Activated naive CD4-positive, alpha-beta T cell treated with anti-CD3 and anti-CD28 coated beads, Interleukin-2, amount 10 ng/mL, durations not matched to agents 7 days and 5 days (primary cell): ENCODE measurements at regions not wholly inside any gene's neighbourhood (a gene's known extent, or its start where the extent isn't known, plus 50 kb on each side); places are given as distances from the start of the nearest gene placed in this dataset.

ENCODE experiments used
- CTCF ChIA-PET: fragments of 350-600 bp; sonication (Branson Sonifier 250); formaldehyde crosslinking; loops from one replicate; lab custom pipeline; 2021; ENCODE audit warnings: antibody characterized with exemption; lab: Charles Lee
- DNase-seq: peaks from one replicate; pipeline ENCODE4 v3.0.0-alpha.2; 2020
- H3K27ac Mint-ChIP-seq: one replicate; pipeline ENCODE4 v1.8.0; 2021; ENCODE audit warnings: mild to moderate bottlenecking, moderate library complexity, mixed read lengths
- H3K27me3 Mint-ChIP-seq: one replicate; pipeline ENCODE4 v1.8.0; 2021; ENCODE audit warnings: mild to moderate bottlenecking, mixed read lengths
- H3K36me3 Mint-ChIP-seq: one replicate; pipeline ENCODE4 v1.8.0; 2021; ENCODE audit warnings: mixed read lengths
- H3K4me1 Mint-ChIP-seq: one replicate; pipeline ENCODE4 v1.8.0; 2021; ENCODE audit warnings: mixed read lengths
- H3K4me3 Mint-ChIP-seq: one replicate; pipeline ENCODE4 v1.8.0; 2021; ENCODE audit warnings: mild to moderate bottlenecking, moderate library complexity, mixed read lengths
- H3K9me3 Mint-ChIP-seq: one replicate; pipeline ENCODE4 v1.8.0; 2021; ENCODE audit warnings: mixed read lengths

- no peaks in the 10 kb centered on the region for H3K9me3 Mint-ChIP-seq
- H3K4me3 Mint-ChIP-seq = no peak overlapping the region
- peaks cover 12% of the 10 kb centered on the region for H3K27me3 Mint-ChIP-seq
- no peak for DNase-seq
- H3K27ac Mint-ChIP-seq = no peak overlapping the region
- no peaks in the 10 kb centered on the region for H3K4me1 Mint-ChIP-seq
- no peaks in the 10 kb centered on the region for H3K36me3 Mint-ChIP-seq
- CTCF ChIA-PET = no interaction called here
These were observed 132.6 kb upstream of the TMEM161B start for GRCh38 chr5:88401228-88401627.

GRCh38 chr5:88399561-88399960 is 130.9 kb upstream of the TMEM161B start:
- Mint-ChIP-seq H3K9me3 (no peaks in the 10 kb centered on the region), H3K27ac (no peak overlapping the region), H3K4me1 (no peaks in the 10 kb centered on the region), H3K27me3 (peaks cover 12% of the 10 kb centered on the region), H3K4me3 (no peak overlapping the region), H3K36me3 (no peaks in the 10 kb centered on the region)
- DNase-seq = no peak
- CTCF ChIA-PET = no interaction called here

GRCh38 chr5:88398316-88398715 is 129.7 kb upstream of the TMEM161B start:
- Mint-ChIP-seq H3K27ac (no peak overlapping the region), H3K4me1 (no peaks in the 10 kb centered on the region), H3K4me3 (no peak overlapping the region), H3K9me3 (no peaks in the 10 kb centered on the region), H3K36me3 (no peaks in the 10 kb centered on the region), H3K27me3 (peaks cover 12% of the 10 kb centered on the region)
- no peak for DNase-seq
- CTCF ChIA-PET = no interaction called here

- Mint-ChIP-seq H3K27ac (no peak overlapping the region), H3K4me3 (no peak overlapping the region), H3K9me3 (no peaks in the 10 kb centered on the region), H3K36me3 (no peaks in the 10 kb centered on the region), H3K27me3 (peaks cover 12% of the 10 kb centered on the region), H3K4me1 (no peaks in the 10 kb centered on the region)
- CTCF ChIA-PET = no interaction called here
- no peak for DNase-seq
These were observed 128.2 kb upstream of the TMEM161B start for GRCh38 chr5:88396751-88397281.

- H3K9me3 Mint-ChIP-seq = no peaks in the 10 kb centered on the region
- H3K36me3 Mint-ChIP-seq = no peaks in the 10 kb centered on the region
- DNase-seq = no peak
- CTCF ChIA-PET = no interaction called here
- H3K4me1 Mint-ChIP-seq = no peaks in the 10 kb centered on the region
- no peak overlapping the region for H3K4me3 Mint-ChIP-seq
- peaks cover 12% of the 10 kb centered on the region for H3K27me3 Mint-ChIP-seq
- H3K27ac Mint-ChIP-seq = no peak overlapping the region
These were observed 127.4 kb upstream of the TMEM161B start for GRCh38 chr5:88396000-88396535.

- DNase-seq = no peak
- Mint-ChIP-seq H3K4me1 (no peaks in the 10 kb centered on the region), H3K27ac (no peak overlapping the region), H3K9me3 (no peaks in the 10 kb centered on the region), H3K27me3 (peaks cover 12% of the 10 kb centered on the region), H3K36me3 (no peaks in the 10 kb centered on the region), H3K4me3 (no peak overlapping the region)
- CTCF ChIA-PET = no interaction called here
These were observed 126.6 kb upstream of the TMEM161B start for GRCh38 chr5:88395264-88395663.

- CTCF ChIA-PET = no interaction called here
- Mint-ChIP-seq H3K27ac (no peak overlapping the region), H3K27me3 (peaks cover 12% of the 10 kb centered on the region), H3K4me3 (no peak overlapping the region), H3K9me3 (no peaks in the 10 kb centered on the region), H3K4me1 (no peaks in the 10 kb centered on the region), H3K36me3 (no peaks in the 10 kb centered on the region)
- DNase-seq = no peak
These were observed 126.0 kb upstream of the TMEM161B start for GRCh38 chr5:88394536-88395175.

- Mint-ChIP-seq H3K4me3 (no peak overlapping the region), H3K4me1 (no peaks in the 10 kb centered on the region), H3K27ac (no peak overlapping the region), H3K36me3 (no peaks in the 10 kb centered on the region), H3K27me3 (peaks cover 12% of the 10 kb centered on the region), H3K9me3 (no peaks in the 10 kb centered on the region)
- CTCF ChIA-PET = no interaction called here
- DNase-seq = no peak
These were observed 125.3 kb upstream of the TMEM161B start for GRCh38 chr5:88393716-88394535.

- no peaks in the 10 kb centered on the region for H3K36me3 Mint-ChIP-seq
- H3K9me3 Mint-ChIP-seq = no peaks in the 10 kb centered on the region
- no peak for DNase-seq
- CTCF ChIA-PET = no interaction called here
- no peaks in the 10 kb centered on the region for H3K4me1 Mint-ChIP-seq
- peaks cover 8% of the 10 kb centered on the region for H3K27me3 Mint-ChIP-seq
- H3K27ac Mint-ChIP-seq = no peak overlapping the region
- no peak overlapping the region for H3K4me3 Mint-ChIP-seq
These were observed 124.4 kb upstream of the TMEM161B start for GRCh38 chr5:88393042-88393441.

- no peaks in the 10 kb centered on the region for H3K4me1 Mint-ChIP-seq
- DNase-seq = no peak
- H3K9me3 Mint-ChIP-seq = no peaks in the 10 kb centered on the region
- no peak overlapping the region for H3K4me3 Mint-ChIP-seq
- H3K27ac Mint-ChIP-seq = no peak overlapping the region
- H3K36me3 Mint-ChIP-seq = no peaks in the 10 kb centered on the region
- CTCF ChIA-PET = no interaction called here
- H3K27me3 Mint-ChIP-seq = no peaks in the 10 kb centered on the region
These were observed 123.3 kb upstream of the TMEM161B start for GRCh38 chr5:88391991-88392390.

GRCh38 chr5:88391116-88391515 is 122.5 kb upstream of the TMEM161B start:
- Mint-ChIP-seq H3K9me3 (no peaks in the 10 kb centered on the region), H3K27ac (no peak overlapping the region), H3K27me3 (no peaks in the 10 kb centered on the region), H3K4me3 (no peak overlapping the region), H3K36me3 (no peaks in the 10 kb centered on the region), H3K4me1 (no peaks in the 10 kb centered on the region)
- CTCF ChIA-PET = no interaction called here
- DNase-seq = no peak

- H3K9me3 Mint-ChIP-seq = no peaks in the 10 kb centered on the region
- no peaks in the 10 kb centered on the region for H3K4me1 Mint-ChIP-seq
- no peak for DNase-seq
- CTCF ChIA-PET = no interaction called here
- no peaks in the 10 kb centered on the region for H3K27me3 Mint-ChIP-seq
- H3K36me3 Mint-ChIP-seq = no peaks in the 10 kb centered on the region
- no peak overlapping the region for H3K27ac Mint-ChIP-seq
- no peak overlapping the region for H3K4me3 Mint-ChIP-seq
These were observed 121.8 kb upstream of the TMEM161B start for GRCh38 chr5:88390481-88390880.

- no peaks in the 10 kb centered on the region for H3K27me3 Mint-ChIP-seq
- H3K27ac Mint-ChIP-seq = no peak overlapping the region
- DNase-seq = no peak
- no peaks in the 10 kb centered on the region for H3K9me3 Mint-ChIP-seq
- H3K4me1 Mint-ChIP-seq = no peaks in the 10 kb centered on the region
- CTCF ChIA-PET = no interaction called here
- no peaks in the 10 kb centered on the region for H3K36me3 Mint-ChIP-seq
- no peak overlapping the region for H3K4me3 Mint-ChIP-seq
These were observed 121.4 kb upstream of the TMEM161B start for GRCh38 chr5:88390096-88390441.

GRCh38 chr5:88389338-88390095 is 120.9 kb upstream of the TMEM161B start:
- H3K9me3 Mint-ChIP-seq = no peaks in the 10 kb centered on the region
- H3K4me1 Mint-ChIP-seq = no peaks in the 10 kb centered on the region
- H3K27me3 Mint-ChIP-seq = no peaks in the 10 kb centered on the region
- DNase-seq = no peak
- no peak overlapping the region for H3K4me3 Mint-ChIP-seq
- CTCF ChIA-PET = no interaction called here
- no peak overlapping the region for H3K27ac Mint-ChIP-seq
- H3K36me3 Mint-ChIP-seq = no peaks in the 10 kb centered on the region
